ENCODE measurements at regions not wholly inside any gene's neighbourhood (a gene's known extent, or its start where the extent isn't known, plus 50 kb on each side); places are given as distances from the start of the nearest gene placed in this dataset.

- TF ChIP-seq, protein P1, sequence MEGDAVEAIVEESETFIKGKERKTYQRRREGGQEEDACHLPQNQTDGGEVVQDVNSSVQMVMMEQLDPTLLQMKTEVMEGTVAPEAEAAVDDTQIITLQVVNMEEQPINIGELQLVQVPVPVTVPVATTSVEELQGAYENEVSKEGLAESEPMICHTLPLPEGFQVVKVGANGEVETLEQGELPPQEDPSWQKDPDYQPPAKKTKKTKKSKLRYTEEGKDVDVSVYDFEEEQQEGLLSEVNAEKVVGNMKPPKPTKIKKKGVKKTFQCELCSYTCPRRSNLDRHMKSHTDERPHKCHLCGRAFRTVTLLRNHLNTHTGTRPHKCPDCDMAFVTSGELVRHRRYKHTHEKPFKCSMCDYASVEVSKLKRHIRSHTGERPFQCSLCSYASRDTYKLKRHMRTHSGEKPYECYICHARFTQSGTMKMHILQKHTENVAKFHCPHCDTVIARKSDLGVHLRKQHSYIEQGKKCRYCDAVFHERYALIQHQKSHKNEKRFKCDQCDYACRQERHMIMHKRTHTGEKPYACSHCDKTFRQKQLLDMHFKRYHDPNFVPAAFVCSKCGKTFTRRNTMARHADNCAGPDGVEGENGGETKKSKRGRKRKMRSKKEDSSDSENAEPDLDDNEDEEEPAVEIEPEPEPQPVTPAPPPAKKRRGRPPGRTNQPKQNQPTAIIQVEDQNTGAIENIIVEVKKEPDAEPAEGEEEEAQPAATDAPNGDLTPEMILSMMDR (tag by site-specific recombination; IDR thresholded peaks at IDR 0.05): no peak
- TF ChIP-seq PRDM10 (tag by site-specific recombination; IDR thresholded peaks at IDR 0.05) (no peak), ZNF248 (tag by site-specific recombination; IDR thresholded peaks at IDR 0.05) (no peak)
These were observed 65.0 kb upstream of the LRATD1 start for GRCh38 chr2:14567561-14567960.
